NCI-H1436 treated with DMSO at 0.1 percent for 48 hours (cell line): ENCODE measurements at regions not wholly inside any gene's neighbourhood (a gene's known extent, or its start where the extent isn't known, plus 50 kb on each side); places are given as distances from the start of the nearest gene placed in this dataset.
"Not testable (repeated sequence)": the region's sequence is repeated elsewhere in the genome, so short reads cannot be mapped to it uniquely, and the experiment has no call there.

Source experiments
- DNase-seq: peaks from one replicate; lab custom pipeline; 2025; lab: John Stamatoyannopoulos, UW

GRCh38 chr2:192535956-192536921 is 341.5 kb upstream of the TMEFF2 start:
- DNase-seq = no peak

DNA sequence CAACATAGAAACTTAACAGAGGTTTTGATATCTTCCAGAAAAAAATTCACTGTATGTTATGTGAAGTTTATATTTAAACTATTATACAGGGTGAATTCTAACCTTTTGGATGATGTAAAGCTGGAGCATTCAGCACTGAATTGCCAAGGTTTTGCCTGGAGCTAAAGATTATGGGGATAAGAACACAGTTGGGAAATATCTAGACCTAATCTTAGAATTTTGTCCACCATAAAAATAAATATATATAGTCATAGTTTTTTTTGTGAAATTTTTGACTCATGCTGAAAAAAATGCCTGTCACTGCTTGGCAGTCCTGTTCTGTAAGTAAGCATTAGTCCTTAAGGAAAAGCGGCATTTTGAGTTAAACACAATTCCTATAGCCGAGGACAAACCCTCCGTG is 339.3 kb upstream of the TMEFF2 start:
- DNase-seq = no peak

DNA sequence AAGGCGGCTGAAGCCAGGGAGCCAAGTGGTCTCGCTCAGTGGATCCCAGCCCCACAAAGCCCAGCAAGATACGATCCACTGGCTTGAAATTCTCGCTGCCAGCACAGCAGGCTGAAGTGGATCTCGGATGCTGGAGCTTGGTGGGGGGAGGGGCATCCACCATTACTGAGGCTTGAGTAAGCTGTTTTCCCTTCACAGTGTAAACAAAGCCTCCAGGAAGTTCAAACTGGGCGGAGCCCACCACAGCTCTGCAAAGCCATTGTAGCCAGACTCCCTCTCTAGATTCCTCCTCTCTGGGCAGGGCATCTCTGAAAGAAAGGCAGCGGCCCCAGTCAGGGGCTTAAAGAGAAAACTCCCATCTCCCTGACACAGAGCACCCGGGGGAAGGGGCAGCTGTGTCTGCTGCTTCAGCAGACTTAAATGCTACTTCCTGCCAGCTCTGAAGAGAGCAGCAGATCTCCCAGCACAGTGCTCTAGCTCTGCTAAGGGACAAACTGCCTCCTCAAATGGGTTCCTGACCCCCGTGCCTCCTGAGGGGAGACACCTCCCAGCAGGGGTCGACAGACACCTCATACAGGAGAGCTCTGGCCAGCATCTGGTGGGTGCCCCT is 330.0 kb upstream of the TMEFF2 start:
- DNase-seq = not testable (repeated sequence)

DNA sequence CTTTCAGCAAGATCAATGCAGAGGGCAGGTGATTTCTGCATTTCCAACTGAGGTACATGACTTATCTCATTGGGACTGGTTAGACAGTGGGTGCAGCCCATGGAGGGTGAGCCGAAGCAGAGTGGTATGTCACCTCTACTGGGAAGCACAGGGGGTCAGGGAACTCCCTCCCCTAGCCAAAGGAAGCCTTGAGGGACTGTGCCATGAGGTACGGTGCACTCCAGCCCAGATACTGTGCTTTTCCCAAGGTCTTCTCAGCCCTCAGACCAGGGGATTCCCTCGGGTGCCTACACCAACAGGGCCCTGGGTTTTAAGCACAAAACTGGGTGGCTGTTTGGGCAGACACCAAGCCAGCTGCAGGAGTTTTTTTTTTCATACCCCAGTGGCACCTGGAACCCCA is 329.5 kb upstream of the TMEFF2 start:
- DNase-seq = not testable (repeated sequence)

- no peak for DNase-seq
Observed at GRCh38 chr2:192515937-192516336, 321.2 kb upstream of the TMEFF2 start.

GRCh38 chr2:192513575-192513974 is 318.8 kb upstream of the TMEFF2 start:
- no peak for DNase-seq

- not testable (repeated sequence) for DNase-seq
Observed at GRCh38 chr2:192507836-192508450, 313.2 kb upstream of the TMEFF2 start.

GRCh38 chr2:192500550-192501200 is 305.9 kb upstream of the TMEFF2 start:
- DNase-seq = no peak

- no peak for DNase-seq
Observed at GRCh38 chr2:192499476-192499875, 304.7 kb upstream of the TMEFF2 start.

GRCh38 chr2:192498747-192499146 is 304.0 kb upstream of the TMEFF2 start:
- no peak for DNase-seq

DNA sequence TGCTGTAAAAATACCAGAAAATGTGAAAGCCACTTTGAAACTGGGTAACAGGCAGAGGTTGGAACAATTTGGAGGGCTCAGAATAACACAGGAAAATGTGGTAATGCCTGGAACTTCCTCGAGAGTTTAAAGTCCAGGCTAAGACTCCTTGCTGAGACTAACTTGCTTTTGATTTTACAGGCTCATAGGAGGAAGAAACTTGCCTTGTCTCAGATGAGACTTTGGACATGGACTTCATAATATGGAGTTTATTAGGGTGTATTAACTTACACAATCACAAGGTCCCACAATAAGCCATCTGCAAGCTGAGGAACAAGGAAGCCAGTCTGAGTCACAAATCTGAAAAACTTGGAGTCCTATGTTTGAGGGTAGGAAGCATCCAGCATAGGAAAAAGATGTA is 293.4 kb upstream of the TMEFF2 start:
- DNase-seq = not testable (repeated sequence)

DNA sequence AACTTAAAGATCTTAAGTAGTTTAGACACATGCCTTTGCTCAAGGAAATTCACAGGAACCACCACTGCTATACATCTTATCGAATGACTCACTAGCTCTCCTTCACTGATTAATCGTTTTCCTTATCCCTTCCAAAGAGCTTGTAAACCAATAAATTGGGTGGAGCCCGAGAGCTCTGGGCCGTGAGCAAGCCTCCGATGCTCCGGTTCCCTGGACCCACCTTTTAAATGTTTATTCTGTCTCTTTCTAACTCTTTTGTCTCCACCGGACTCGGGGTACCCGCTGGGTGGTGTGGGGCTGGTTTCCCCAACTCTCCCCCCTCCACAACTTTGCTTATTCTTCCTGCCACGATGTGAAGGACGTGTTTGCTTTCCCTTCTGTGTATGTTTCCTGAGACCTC is 292.9 kb upstream of the TMEFF2 start:
- no peak for DNase-seq

DNA sequence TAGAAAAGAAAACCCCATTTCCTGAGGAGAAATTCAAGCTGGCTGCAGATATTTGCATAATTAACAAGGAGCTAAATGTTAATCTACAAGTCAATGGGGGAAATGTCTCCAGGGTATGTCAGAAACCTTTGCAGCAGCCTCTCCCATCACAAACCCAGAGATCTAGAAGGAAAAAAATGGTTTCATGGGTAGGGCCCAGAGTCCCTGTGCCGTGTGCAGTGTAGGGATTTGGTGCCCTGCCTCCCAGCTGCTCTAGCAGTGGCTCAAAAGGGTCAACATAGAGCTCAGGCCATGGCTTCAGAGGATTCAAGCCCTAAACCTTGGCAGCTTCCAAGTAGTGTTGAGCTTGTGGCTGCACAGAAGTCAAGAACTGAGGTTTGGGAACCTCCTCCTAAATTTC is 290.2 kb upstream of the TMEFF2 start:
- no peak for DNase-seq

DNA sequence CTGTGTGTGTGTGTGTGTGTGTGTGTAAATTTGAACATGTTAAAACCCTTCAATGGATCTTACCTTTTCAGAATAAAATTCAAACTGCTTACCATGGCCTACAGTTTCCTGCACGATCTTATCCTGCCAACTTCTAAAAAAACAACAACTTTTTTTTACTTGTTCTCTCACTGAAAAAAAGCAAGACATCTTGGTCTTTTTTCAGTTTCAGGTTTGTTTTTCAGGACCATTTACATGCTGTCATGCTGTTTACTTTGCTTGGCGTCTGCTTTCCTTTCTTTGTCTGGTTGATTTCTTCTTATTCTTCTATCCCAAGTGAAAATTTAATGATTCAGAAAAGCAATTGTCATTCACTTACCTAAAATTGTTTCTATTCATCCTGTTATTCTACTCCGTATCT is 286.3 kb upstream of the TMEFF2 start:
- no peak for DNase-seq

- no peak for DNase-seq
Observed at GRCh38 chr2:192473331-192473730, 278.6 kb upstream of the TMEFF2 start.

GRCh38 chr2:192471982-192472381 is 277.2 kb upstream of the TMEFF2 start:
- DNase-seq = no peak

- no peak for DNase-seq
Observed at GRCh38 chr2:192469612-192470011, 274.9 kb upstream of the TMEFF2 start.

DNA sequence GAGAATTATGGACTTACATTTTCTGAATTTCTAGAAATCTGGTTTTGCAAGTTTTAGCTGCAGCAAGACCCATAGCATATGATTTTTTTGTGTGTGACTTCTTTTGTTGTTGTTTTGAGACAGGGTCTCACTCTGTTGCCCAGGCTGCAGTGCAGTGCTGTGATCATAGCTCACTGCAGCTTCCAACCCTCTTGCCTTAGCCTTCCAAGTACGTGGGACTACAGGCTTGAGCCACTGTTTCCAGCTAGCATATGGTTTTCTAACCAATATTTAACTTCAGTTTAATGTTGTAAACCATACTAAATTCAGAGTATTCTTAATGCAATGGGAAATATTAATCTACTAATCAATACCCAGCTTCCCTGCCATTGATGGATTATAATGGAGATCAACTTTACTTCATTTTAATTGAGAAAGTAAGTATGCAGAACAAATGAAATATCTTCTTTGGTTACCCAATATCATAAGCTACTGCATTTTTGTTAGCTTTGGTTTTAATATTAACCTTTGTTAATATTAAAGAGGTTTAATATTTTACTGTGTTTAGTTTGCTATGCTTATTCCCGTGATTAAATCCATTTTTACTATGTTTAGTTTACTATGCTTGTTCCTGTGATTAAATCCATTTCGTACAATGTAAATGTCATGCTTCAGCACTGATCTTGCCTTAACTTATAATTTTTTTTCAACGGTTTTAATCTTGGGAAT is 273.4 kb upstream of the TMEFF2 start:
- no peak for DNase-seq

DNA sequence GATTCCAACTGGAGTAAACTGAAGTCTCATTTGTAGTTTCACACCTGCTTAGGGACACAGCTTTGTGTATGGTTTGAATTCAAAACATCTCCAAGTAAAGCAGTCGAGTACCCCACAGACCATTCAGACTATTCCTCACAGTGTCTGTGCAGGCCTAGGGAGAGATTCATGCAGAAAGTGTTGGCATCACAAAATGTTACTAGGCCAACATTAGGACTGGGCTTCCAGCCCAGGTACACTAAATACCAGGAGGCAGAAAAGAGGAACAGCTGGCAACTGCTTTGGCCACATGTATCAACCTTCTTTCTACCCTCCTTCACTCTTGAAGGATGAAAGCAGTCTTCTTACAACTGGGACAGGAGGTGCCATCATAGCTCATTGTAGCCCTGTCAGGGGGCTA is 270.4 kb upstream of the TMEFF2 start:
- DNase-seq = no peak

- no peak for DNase-seq
Observed at GRCh38 chr2:192459422-192459821, 264.7 kb upstream of the TMEFF2 start.

- no peak for DNase-seq
Observed at GRCh38 chr2:192448881-192449280, 254.1 kb upstream of the TMEFF2 start.
